T-cell (primary cell): ENCODE measurements at regions not wholly inside any gene's neighbourhood (a gene's known extent, or its start where the extent isn't known, plus 50 kb on each side); places are given as distances from the start of the nearest gene placed in this dataset.

Experiments used
- ATAC-seq, 4 experiments: fragments of 200-7000 bp in 3 of 4; fragments of 150-1000 bp in 1 of 4; cut with Tn5 transposase; replicated peaks in 1 of 4; 1 replicate in 3 of 4; 2 replicates in 1 of 4; pipeline ENCODE4 v1.10.0; 2021; ENCODE audit warnings: moderate library complexity in 3 of 4, mild to moderate bottlenecking in 2 of 4, moderate number of reproducible peaks in 1 of 4
- CTCF ChIA-PET, 2 donors: fragments of 300-600 bp; sonication (Branson Sonifier 250); formaldehyde crosslinking; loops; one replicate each; lab custom pipeline; 2022; ENCODE audit warnings: antibody characterized with exemption in 2 of 2; lab: Charles Lee
- POLR2A ChIA-PET, 2 donors: fragments of 300-600 bp; sonication (Branson Sonifier 250); formaldehyde crosslinking; loops; one replicate each; lab custom pipeline; 2022; ENCODE audit warnings: antibody characterized with exemption in 2 of 2; lab: Charles Lee
- DNase-seq, 35 experiments: peaks; one replicate each; pipeline versions ENCODE4 v3.0.0 to v3.0.0-alpha.2; 2013 to 2023
- H3K27ac ChIP-seq: one replicate; pipeline ENCODE4 v1.5.1; 2013; ENCODE audit warnings: low read length
- H3K27me3 ChIP-seq, 2 experiments: replicated peaks in 1 of 2; 1 replicate in 1 of 2; 2 replicates in 1 of 2; pipeline versions ENCODE4 v1.6.1 to v1.7.0; 2013; ENCODE audit warnings: low read length in 1 of 2, mixed read lengths in 1 of 2; ENCODE audit not compliant: control insufficient read depth in 2 of 2, insufficient read depth in 2 of 2; ENCODE audit errors: extremely low read depth in 1 of 2
- H3K36me3 ChIP-seq, 2 donors: 1 replicate in 1 of 2; 2 replicates in 1 of 2; pipeline versions ENCODE4 v1.6.1 to v1.7.0; 2013; ENCODE audit warnings: low read length in 1 of 2; ENCODE audit not compliant: control insufficient read depth in 2 of 2, insufficient read depth in 1 of 2; ENCODE audit errors: extremely low read depth in 1 of 2
- H3K4me1 ChIP-seq, 2 experiments: 1 replicate in 1 of 2; 2 replicates in 1 of 2; pipeline versions ENCODE4 v1.6.1 to v1.7.0; 2013; ENCODE audit warnings: low read length in 2 of 2, mixed read lengths in 1 of 2; ENCODE audit not compliant: insufficient read depth in 2 of 2, control insufficient read depth in 1 of 2; ENCODE audit errors: extremely low read depth in 1 of 2
- H3K4me3 ChIP-seq, 2 donors: 1 replicate in 1 of 2; 2 replicates in 1 of 2; pipeline versions ENCODE4 v1.5.1 to v1.7.0; 2013; ENCODE audit warnings: mild to moderate bottlenecking in 2 of 2, low read length in 1 of 2, moderate library complexity in 1 of 2; ENCODE audit not compliant: control insufficient read depth in 1 of 2; ENCODE audit errors: extremely low read depth in 1 of 2
- H3K9me3 ChIP-seq: 2 replicates; pipeline ENCODE4 v1.7.0; 2013
- H3K27ac Mint-ChIP-seq, 2 donors: one replicate each; pipeline ENCODE4 v1.8.0; 2020 to 2021; ENCODE audit warnings: mild to moderate bottlenecking in 2 of 2, mixed read lengths in 2 of 2
- H3K27me3 Mint-ChIP-seq, 2 donors: one replicate each; pipeline ENCODE4 v1.8.0; 2021 to 2022; ENCODE audit warnings: mixed read lengths in 2 of 2
- H3K36me3 Mint-ChIP-seq: one replicate; pipeline ENCODE4 v1.8.0; 2021; ENCODE audit warnings: mixed read lengths
- H3K4me1 Mint-ChIP-seq, 3 donors: one replicate each; pipeline ENCODE4 v1.8.0; 2020 to 2022; ENCODE audit warnings: mixed read lengths in 3 of 3, mild to moderate bottlenecking in 1 of 3
- H3K4me3 Mint-ChIP-seq, 3 donors: one replicate each; pipeline ENCODE4 v1.8.0; 2020 to 2022; ENCODE audit warnings: mild to moderate bottlenecking in 3 of 3, mixed read lengths in 3 of 3, moderate library complexity in 3 of 3
- H3K9me3 Mint-ChIP-seq, 3 donors: one replicate each; pipeline ENCODE4 v1.8.0; 2020 to 2022; ENCODE audit warnings: mixed read lengths in 3 of 3
- WGBS: methylation state at CpG from one replicate; pipeline ENCODE4 v1.1.5; 2013; ENCODE audit warnings: missing lambda C conversion rate; ENCODE audit not compliant: insufficient coverage; 5-methylcytosine and 5-hydroxymethylcytosine counted together

DNA sequence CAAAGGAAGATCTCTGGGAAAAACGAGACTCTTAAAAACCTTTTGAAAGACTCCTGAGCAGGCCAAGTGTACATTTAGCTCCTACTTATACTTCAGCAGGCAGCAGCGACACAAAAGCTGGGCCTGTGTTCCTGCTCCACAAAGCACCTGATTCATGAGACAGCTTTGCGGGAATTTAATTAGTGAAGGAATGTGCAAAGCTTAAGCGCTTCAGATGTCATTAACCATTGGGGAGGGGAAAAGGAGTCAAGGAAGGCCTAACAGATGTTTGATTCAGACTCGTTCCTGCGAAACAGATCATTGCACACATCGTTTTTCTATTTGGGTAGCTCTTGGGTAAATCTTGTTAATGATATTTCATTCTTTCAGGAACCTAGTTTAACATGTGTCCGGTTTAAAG, 125.9 kb downstream of the MAIP1 start:
- no peak for ATAC-seq
- H3K36me3 Mint-ChIP-seq: no peaks in the 10 kb centered on the region
- 90% methylated on average over 6 of the region's 8 CpGs for WGBS

DNA sequence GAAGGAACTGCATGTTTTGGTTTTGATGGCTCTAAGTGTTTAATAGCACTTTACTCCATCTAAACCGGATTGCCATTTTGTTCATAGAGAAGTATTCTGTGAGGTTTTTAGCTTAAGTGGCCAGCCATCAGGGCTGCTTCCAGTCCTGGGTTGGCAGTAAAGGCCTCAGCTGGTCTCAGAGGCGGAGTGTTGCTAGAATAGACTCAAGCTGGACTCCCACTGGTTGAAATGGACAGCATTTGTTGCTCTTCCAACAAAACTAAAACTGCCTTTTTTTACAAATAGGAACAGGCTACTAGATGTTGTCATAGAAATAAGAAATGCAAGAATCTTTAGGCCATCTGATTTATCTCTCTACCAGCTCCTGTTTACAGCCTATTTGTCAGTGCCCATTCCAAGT, 126.4 kb downstream of the MAIP1 start:
- no peak overlapping the region for H3K4me3 ChIP-seq
- CTCF ChIA-PET: no interaction called here

More for the DNA sequence above, 125.9 kb downstream of the MAIP1 start:
- POLR2A ChIA-PET: no interaction called here
- H3K4me1 Mint-ChIP-seq: no peaks in the 10 kb centered on the region
- no peak overlapping the region for H3K27ac Mint-ChIP-seq
- CTCF ChIA-PET: no interaction called here
- DNase-seq: no peak
- Histone ChIP-seq H3K4me3 (no peak overlapping the region), H3K27me3 (peaks cover 0 to 2% of the 10 kb centered on the region in 2 experiments), H3K4me1 (no peaks in the 10 kb centered on the region), H3K36me3 (no peaks in the 10 kb centered on the region), H3K9me3 (no peaks in the 10 kb centered on the region), H3K27ac (no peak overlapping the region)
- peaks cover 6 to 28% of the 10 kb centered on the region in 2 donors for H3K27me3 Mint-ChIP-seq
- no peaks in the 10 kb centered on the region for H3K9me3 Mint-ChIP-seq
- H3K4me3 Mint-ChIP-seq: no peak overlapping the region

DNA sequence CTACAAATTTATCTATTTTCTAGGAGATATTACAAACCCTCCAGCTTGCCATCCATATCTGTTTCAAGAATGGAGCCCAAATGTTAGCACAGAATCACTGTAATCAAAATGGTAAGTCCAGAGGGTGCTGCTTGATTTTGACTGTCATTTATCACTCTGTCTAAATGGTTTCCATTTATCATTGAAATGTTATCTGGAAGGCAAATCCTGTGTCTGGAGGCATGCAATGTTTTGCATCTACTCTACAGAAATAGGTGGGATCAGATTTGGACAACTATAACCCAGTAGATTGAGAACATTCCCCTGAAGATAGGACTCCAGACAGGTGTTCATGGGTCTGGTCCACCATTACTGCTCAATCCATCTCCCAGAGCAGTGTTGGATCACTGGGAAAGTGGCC, 128.7 kb downstream of the MAIP1 start:
- CTCF ChIA-PET: interaction anchor here in 1 of 2 donors (0.5 kb wide), 1 partner anchor 28 kb away, joined by 4 read pairs; no protein-coding TSS in a partner anchor

More for the DNA sequence above, 126.4 kb downstream of the MAIP1 start:
- DNase-seq (no peak), ATAC-seq (no peak)
- Mint-ChIP-seq H3K4me1 (no peaks in the 10 kb centered on the region), H3K4me3 (no peak overlapping the region), H3K27me3 (peaks cover 7 to 24% of the 10 kb centered on the region in 2 donors), H3K9me3 (no peaks in the 10 kb centered on the region), H3K36me3 (no peaks in the 10 kb centered on the region), H3K27ac (no peak overlapping the region)
- POLR2A ChIA-PET: no interaction called here
- H3K4me1 ChIP-seq: no peaks in the 10 kb centered on the region
- H3K27ac ChIP-seq: no peak overlapping the region
- no peaks in the 10 kb centered on the region for H3K9me3 ChIP-seq
- H3K36me3 ChIP-seq: no peaks in the 10 kb centered on the region
- no CpG with 5 or more reads among the region's 2 CpGs for WGBS
- H3K27me3 ChIP-seq: peaks cover 0 to 2% of the 10 kb centered on the region in 2 experiments

DNA sequence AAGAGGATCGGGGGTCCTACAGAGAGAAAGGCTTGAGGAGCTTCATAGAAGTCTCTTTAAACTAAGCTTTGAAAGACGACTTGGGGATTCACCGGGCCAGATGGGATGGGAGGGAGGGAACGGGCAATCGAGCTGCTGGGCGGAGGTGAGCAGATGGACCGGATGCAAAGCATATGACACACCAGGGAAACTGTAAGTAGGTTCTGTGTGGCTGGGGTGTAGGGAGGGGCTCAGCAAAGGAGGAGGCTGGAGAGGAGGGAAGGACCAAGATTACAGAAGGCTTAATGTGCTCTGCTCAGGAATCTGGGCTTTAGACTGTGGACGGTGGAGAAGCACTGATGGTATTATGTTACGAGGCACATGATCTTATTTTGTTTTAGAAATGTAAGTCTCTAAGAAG, 131.5 kb downstream of the MAIP1 start:
- Mint-ChIP-seq H3K27me3 (peaks cover 9 to 20% of the 10 kb centered on the region in 2 donors), H3K9me3 (no peaks in the 10 kb centered on the region), H3K4me1 (no peaks in the 10 kb centered on the region), H3K36me3 (no peaks in the 10 kb centered on the region), H3K27ac (no peak overlapping the region), H3K4me3 (no peak overlapping the region)
- H3K27ac ChIP-seq: no peak overlapping the region
- ChIA-PET CTCF (no interaction called here), POLR2A (no interaction called here)
- ATAC-seq (no peak), DNase-seq (no peak)
- WGBS: 99% methylated on average over 9 of the region's 9 CpGs
- H3K9me3 ChIP-seq: no peaks in the 10 kb centered on the region
- H3K4me3 ChIP-seq: no peak overlapping the region
- H3K27me3 ChIP-seq: peaks cover 0 to 2% of the 10 kb centered on the region in 2 experiments
- H3K36me3 ChIP-seq: no peaks in the 10 kb centered on the region
- no peaks in the 10 kb centered on the region for H3K4me1 ChIP-seq

More for the DNA sequence above, 128.7 kb downstream of the MAIP1 start:
- POLR2A ChIA-PET: no interaction called here
- H3K36me3 Mint-ChIP-seq: no peaks in the 10 kb centered on the region
- peaks cover 7 to 28% of the 10 kb centered on the region in 2 donors for H3K27me3 Mint-ChIP-seq
- H3K27ac Mint-ChIP-seq: no peak overlapping the region
- peaks cover 0 to 2% of the 10 kb centered on the region in 2 experiments for H3K27me3 ChIP-seq
- DNase-seq (no peak), ATAC-seq (no peak)
- H3K4me1 ChIP-seq: no peaks in the 10 kb centered on the region
- H3K4me1 Mint-ChIP-seq: no peaks in the 10 kb centered on the region
- no peaks in the 10 kb centered on the region for H3K9me3 ChIP-seq
- no peak overlapping the region for H3K4me3 Mint-ChIP-seq
- no peak overlapping the region for H3K4me3 ChIP-seq
- H3K27ac ChIP-seq: no peak overlapping the region
- no peaks in the 10 kb centered on the region for H3K36me3 ChIP-seq
- H3K9me3 Mint-ChIP-seq: no peaks in the 10 kb centered on the region

DNA sequence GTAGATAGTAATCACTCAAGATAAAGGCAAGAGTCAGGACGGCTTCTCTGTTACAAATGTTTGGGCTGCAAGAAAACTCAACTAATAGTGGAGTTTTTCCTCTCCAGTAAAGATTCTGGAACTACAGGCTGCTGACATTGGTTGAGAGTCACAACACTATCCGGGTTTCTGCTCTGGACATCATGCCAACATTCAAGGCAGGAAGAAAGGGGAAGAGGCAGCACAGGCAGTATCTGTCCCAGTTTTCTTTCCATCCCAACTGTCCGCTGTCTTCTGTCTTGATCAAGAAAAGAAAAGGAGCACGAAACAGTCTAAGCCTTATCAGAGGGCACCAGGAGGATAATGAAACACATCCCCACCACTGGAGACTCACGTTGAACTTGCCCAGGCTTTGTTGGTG, 132.1 kb downstream of the MAIP1 start:
- Mint-ChIP-seq H3K4me1 (no peaks in the 10 kb centered on the region), H3K9me3 (no peaks in the 10 kb centered on the region), H3K4me3 (no peak overlapping the region), H3K36me3 (no peaks in the 10 kb centered on the region), H3K27ac (no peak overlapping the region), H3K27me3 (peaks cover 10 to 20% of the 10 kb centered on the region in 2 donors)
- no peak overlapping the region for H3K27ac ChIP-seq
- ChIA-PET CTCF (no interaction called here), POLR2A (no interaction called here)
- H3K4me1 ChIP-seq: no peaks in the 10 kb centered on the region
- H3K27me3 ChIP-seq: peaks cover 0 to 2% of the 10 kb centered on the region in 2 experiments
- H3K36me3 ChIP-seq: no peaks in the 10 kb centered on the region
- no peak for ATAC-seq
- no peak for DNase-seq
- H3K9me3 ChIP-seq: no peaks in the 10 kb centered on the region
- no peak overlapping the region for H3K4me3 ChIP-seq
- no CpG with 5 or more reads among the region's 5 CpGs for WGBS

DNA sequence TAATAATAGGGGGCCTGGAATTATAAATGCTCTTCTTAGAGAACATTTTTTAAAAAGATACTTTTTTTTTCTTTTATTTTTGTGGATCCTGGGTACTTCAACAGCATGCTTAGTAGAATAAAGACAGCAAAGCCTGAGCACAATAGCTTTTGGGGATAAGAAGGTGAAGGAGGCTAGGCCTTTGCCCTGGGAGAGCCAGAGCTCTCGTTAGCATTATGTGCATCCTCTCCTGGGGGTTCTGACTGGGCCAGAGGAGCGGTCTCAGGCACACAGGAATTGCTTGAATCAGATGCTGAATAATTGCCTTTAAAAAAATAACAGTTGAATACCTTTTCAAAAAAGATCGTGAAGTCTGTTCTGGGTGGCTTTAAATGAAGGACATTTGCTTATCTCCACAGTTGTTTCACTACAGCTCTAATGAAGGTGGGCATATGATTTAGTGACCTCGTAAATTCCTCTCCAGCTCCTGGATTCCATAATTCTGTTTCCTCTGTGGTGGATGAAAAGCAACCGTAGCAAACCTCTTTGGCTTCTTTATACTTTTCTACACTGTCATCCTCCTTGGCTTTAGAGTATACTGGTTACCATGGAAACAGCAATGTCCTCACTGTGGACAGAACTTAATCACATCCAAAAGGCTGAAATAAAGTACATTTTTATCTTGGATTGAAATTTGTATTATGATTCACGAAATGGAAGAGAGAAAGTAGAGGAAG, 133.8 kb downstream of the MAIP1 start:
- Histone ChIP-seq H3K36me3 (no peaks in the 10 kb centered on the region), H3K27me3 (peaks cover 0 to 2% of the 10 kb centered on the region in 2 experiments), H3K4me1 (no peaks in the 10 kb centered on the region), H3K4me3 (no peak overlapping the region), H3K9me3 (no peaks in the 10 kb centered on the region), H3K27ac (no peak overlapping the region)
- ATAC-seq: no peak
- ChIA-PET POLR2A (no interaction called here), CTCF (no interaction called here)
- Mint-ChIP-seq H3K36me3 (no peaks in the 10 kb centered on the region), H3K4me1 (no peaks in the 10 kb centered on the region), H3K9me3 (no peaks in the 10 kb centered on the region), H3K27ac (no peak overlapping the region), H3K4me3 (no peak overlapping the region), H3K27me3 (peaks cover 8 to 19% of the 10 kb centered on the region in 2 donors)
- DNase-seq: no peak
- 63% methylated on average over 1 of the region's 6 CpGs for WGBS
